Natural killer cell (primary cell): ENCODE measurements at regions not wholly inside any gene's neighbourhood (a gene's known extent, or its start where the extent isn't known, plus 50 kb on each side); places are given as distances from the start of the nearest gene placed in this dataset.

Experiments used
- ATAC-seq, 3 donors: fragments of 150-1000 bp in 2 of 3; fragments of 200-7000 bp in 1 of 3; cut with Tn5 transposase; 1 replicate in 1 of 3; 2 replicates in 2 of 3; pipeline ENCODE4 v1.10.0; 2021; ENCODE audit warnings: mild to moderate bottlenecking in 2 of 3, moderate library complexity in 2 of 3
- DNase-seq, 2 donors: peaks; one replicate each; pipeline versions ENCODE4 v3.0.0 to v3.0.0-alpha.2; 2013 to 2021; ENCODE audit warnings: mixed read lengths in 1 of 2
- H3K27ac ChIP-seq: one replicate; pipeline ENCODE4 v1.5.1; 2013; ENCODE audit warnings: mild to moderate bottlenecking, low read length
- H3K27me3 ChIP-seq: one replicate; pipeline ENCODE4 v1.6.1; 2013; ENCODE audit warnings: low read length; ENCODE audit not compliant: control insufficient read depth, insufficient read depth
- H3K36me3 ChIP-seq: one replicate; pipeline ENCODE4 v1.6.1; 2013; ENCODE audit warnings: low read length; ENCODE audit not compliant: control insufficient read depth, insufficient read depth
- H3K4me1 ChIP-seq: one replicate; pipeline ENCODE4 v1.6.1; 2013; ENCODE audit warnings: low read length; ENCODE audit not compliant: control insufficient read depth, insufficient read depth
- H3K4me3 ChIP-seq: one replicate; pipeline ENCODE4 v1.5.1; 2013; ENCODE audit warnings: low read length
- H3K9me3 ChIP-seq: one replicate; pipeline ENCODE4 v1.6.1; 2013; ENCODE audit warnings: low read length; ENCODE audit not compliant: control insufficient read depth, insufficient read depth
- H3K27ac Mint-ChIP-seq, 2 donors: one replicate each; pipeline ENCODE4 v1.8.0; 2022; ENCODE audit warnings: mild to moderate bottlenecking in 2 of 2, mixed read lengths in 2 of 2, moderate library complexity in 1 of 2
- H3K27me3 Mint-ChIP-seq, 2 donors: one replicate each; pipeline ENCODE4 v1.8.0; 2022; ENCODE audit warnings: low read depth in 2 of 2, mixed read lengths in 2 of 2
- H3K36me3 Mint-ChIP-seq: one replicate; pipeline ENCODE4 v1.8.0; 2022; ENCODE audit warnings: mixed read lengths
- H3K4me1 Mint-ChIP-seq, 2 donors: one replicate each; pipeline ENCODE4 v1.8.0; 2022; ENCODE audit warnings: mixed read lengths in 2 of 2
- H3K4me3 Mint-ChIP-seq: one replicate; pipeline ENCODE4 v1.8.0; 2022; ENCODE audit warnings: mild to moderate bottlenecking, moderate library complexity, mixed read lengths
- H3K9me3 Mint-ChIP-seq, 2 donors: one replicate each; pipeline ENCODE4 v1.8.0; 2022; ENCODE audit warnings: mixed read lengths in 2 of 2
- WGBS: methylation state at CpG from one replicate; pipeline ENCODE4 v1.1.7; 2013; ENCODE audit warnings: missing lambda C conversion rate; ENCODE audit not compliant: insufficient coverage; 5-methylcytosine and 5-hydroxymethylcytosine counted together
- intact Hi-C: fragments of 100-400 bp; cut with micrococcal nuclease; formaldehyde crosslinking; loops from one replicate; pipeline ENCODE4 v1.14.2; 2022
- TF ChIP-seq, protein P1 (sequence below): fragments of 200-600 bp; IDR thresholded peaks from one replicate; pipeline ENCODE4 v1.8.0; 2022; ENCODE audit warnings: antibody characterized with exemption

- no peak overlapping the region for H3K27ac Mint-ChIP-seq
- peaks cover 21% of the 10 kb centered on the region for H3K36me3 Mint-ChIP-seq
- Histone ChIP-seq H3K4me3 (no peak overlapping the region), H3K36me3 (no peaks in the 10 kb centered on the region), H3K9me3 (peaks cover 12% of the 10 kb centered on the region), H3K27me3 (peaks cover 4% of the 10 kb centered on the region), H3K27ac (no peak overlapping the region), H3K4me1 (no peaks in the 10 kb centered on the region)
- peaks cover 0 to 5% of the 10 kb centered on the region in 2 donors for H3K4me1 Mint-ChIP-seq
- TF ChIP-seq, protein P1, sequence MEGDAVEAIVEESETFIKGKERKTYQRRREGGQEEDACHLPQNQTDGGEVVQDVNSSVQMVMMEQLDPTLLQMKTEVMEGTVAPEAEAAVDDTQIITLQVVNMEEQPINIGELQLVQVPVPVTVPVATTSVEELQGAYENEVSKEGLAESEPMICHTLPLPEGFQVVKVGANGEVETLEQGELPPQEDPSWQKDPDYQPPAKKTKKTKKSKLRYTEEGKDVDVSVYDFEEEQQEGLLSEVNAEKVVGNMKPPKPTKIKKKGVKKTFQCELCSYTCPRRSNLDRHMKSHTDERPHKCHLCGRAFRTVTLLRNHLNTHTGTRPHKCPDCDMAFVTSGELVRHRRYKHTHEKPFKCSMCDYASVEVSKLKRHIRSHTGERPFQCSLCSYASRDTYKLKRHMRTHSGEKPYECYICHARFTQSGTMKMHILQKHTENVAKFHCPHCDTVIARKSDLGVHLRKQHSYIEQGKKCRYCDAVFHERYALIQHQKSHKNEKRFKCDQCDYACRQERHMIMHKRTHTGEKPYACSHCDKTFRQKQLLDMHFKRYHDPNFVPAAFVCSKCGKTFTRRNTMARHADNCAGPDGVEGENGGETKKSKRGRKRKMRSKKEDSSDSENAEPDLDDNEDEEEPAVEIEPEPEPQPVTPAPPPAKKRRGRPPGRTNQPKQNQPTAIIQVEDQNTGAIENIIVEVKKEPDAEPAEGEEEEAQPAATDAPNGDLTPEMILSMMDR, result no peak
- intact Hi-C loops, result no loop called here
- ATAC-seq, result no peak
- no peak overlapping the region for H3K4me3 Mint-ChIP-seq
- peaks cover 6 to 19% of the 10 kb centered on the region in 2 donors for H3K27me3 Mint-ChIP-seq
- WGBS, result no CpG with 5 or more reads among the region's 2 CpGs
- H3K9me3 Mint-ChIP-seq, result peaks cover 3 to 15% of the 10 kb centered on the region in 2 donors
- no peak for DNase-seq
Observed at GRCh38 chr7:131254211-131254610, 73.5 kb upstream of the MKLN1 start.

DNA sequence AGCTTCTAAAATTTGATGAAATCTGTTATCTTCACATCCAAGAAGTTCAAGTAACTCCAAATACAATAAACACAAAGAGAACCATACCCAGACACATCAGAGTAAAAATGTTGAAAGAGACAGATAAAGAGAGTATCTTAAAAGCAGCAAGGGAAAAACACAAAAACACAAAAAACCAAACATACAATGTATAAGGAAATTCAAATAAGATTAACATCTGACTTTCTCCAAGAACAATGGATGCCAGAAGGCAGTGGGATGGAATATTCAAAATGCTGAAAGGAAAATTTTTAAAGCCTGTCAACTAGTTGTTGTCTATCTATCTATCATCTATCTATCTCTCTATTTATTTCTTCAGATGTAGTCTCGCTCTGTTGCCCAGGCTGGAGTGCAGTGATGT is 72.4 kb upstream of the MKLN1 start:
- Histone ChIP-seq H3K36me3 (no peaks in the 10 kb centered on the region), H3K27me3 (peaks cover 2% of the 10 kb centered on the region), H3K27ac (no peak overlapping the region), H3K4me3 (no peak overlapping the region), H3K4me1 (no peaks in the 10 kb centered on the region), H3K9me3 (peaks cover 12% of the 10 kb centered on the region)
- H3K4me3 Mint-ChIP-seq, result no peak overlapping the region
- 95% methylated on average over 1 of the region's 1 CpG for WGBS
- intact Hi-C loops, result no loop called here
- H3K27me3 Mint-ChIP-seq, result peaks cover 0 to 13% of the 10 kb centered on the region in 2 donors
- H3K4me1 Mint-ChIP-seq, result peaks cover 0 to 5% of the 10 kb centered on the region in 2 donors
- H3K27ac Mint-ChIP-seq, result no peak overlapping the region
- H3K36me3 Mint-ChIP-seq, result peaks cover 21% of the 10 kb centered on the region
- TF ChIP-seq, protein P1, result no peak
- DNase-seq (no peak), ATAC-seq (no peak)
- peaks cover 3 to 15% of the 10 kb centered on the region in 2 donors for H3K9me3 Mint-ChIP-seq

DNA sequence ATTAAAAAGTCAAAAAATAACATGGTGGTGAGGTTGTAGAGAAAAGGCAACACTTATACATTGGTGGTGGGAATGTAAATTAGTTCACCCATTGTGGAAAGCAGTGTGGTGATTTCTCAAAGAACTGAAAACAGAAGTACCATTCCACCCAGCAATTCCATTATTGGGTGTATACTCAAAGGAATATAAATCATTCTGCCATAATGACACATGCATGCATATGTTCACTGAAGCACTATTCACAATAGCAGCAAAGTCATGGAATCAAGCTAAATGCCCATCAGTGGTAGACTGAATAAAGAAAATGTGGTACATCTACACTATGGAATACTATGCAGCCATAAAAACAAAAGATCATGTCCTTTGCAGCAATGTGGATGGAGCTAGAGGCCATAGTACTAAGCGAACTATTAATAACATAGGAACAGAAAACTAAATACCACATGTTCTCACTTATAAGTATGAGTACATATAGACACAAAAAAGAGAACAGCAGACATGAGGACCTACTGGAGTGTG is 66.1 kb upstream of the MKLN1 start:
- Histone ChIP-seq H3K4me1 (no peaks in the 10 kb centered on the region), H3K27me3 (peaks cover 2% of the 10 kb centered on the region), H3K9me3 (no peaks in the 10 kb centered on the region), H3K36me3 (no peaks in the 10 kb centered on the region), H3K4me3 (no peak overlapping the region), H3K27ac (no peak overlapping the region)
- Mint-ChIP-seq H3K9me3 (no peaks in the 10 kb centered on the region), H3K4me1 (peaks cover 0 to 4% of the 10 kb centered on the region in 2 donors), H3K4me3 (no peak overlapping the region), H3K27ac (no peak overlapping the region), H3K27me3 (peaks cover 0 to 3% of the 10 kb centered on the region in 2 donors), H3K36me3 (no peaks in the 10 kb centered on the region)
- no peak for DNase-seq
- intact Hi-C loops, result no loop called here
- no peak for ATAC-seq
- WGBS, result no CpG with 5 or more reads among the region's 1 CpG
- TF ChIP-seq, protein P1, result no peak

- ATAC-seq (no peak), DNase-seq (no peak)
- H3K4me3 Mint-ChIP-seq, result no peak overlapping the region
- H3K36me3 ChIP-seq, result no peaks in the 10 kb centered on the region
- H3K36me3 Mint-ChIP-seq, result no peaks in the 10 kb centered on the region
- H3K9me3 Mint-ChIP-seq, result peaks cover 0 to 2% of the 10 kb centered on the region in 2 donors
- H3K27ac Mint-ChIP-seq, result no peak overlapping the region
- peaks cover 0 to 9% of the 10 kb centered on the region in 2 donors for H3K27me3 Mint-ChIP-seq
- no peaks in the 10 kb centered on the region for H3K9me3 ChIP-seq
- peaks cover 0 to 4% of the 10 kb centered on the region in 2 donors for H3K4me1 Mint-ChIP-seq
- intact Hi-C loops, result no loop called here
- no peaks in the 10 kb centered on the region for H3K27me3 ChIP-seq
- H3K4me1 ChIP-seq, result no peaks in the 10 kb centered on the region
- 65% methylated on average over 4 of the region's 4 CpGs for WGBS
- TF ChIP-seq, protein P1, result no peak
- H3K4me3 ChIP-seq, result no peak overlapping the region
- H3K27ac ChIP-seq, result no peak overlapping the region
Observed at GRCh38 chr7:131265227-131265626, 62.4 kb upstream of the MKLN1 start.
